GM06990 (cell line): ENCODE measurements at regions not wholly inside any gene's neighbourhood (a gene's known extent, or its start where the extent isn't known, plus 50 kb on each side); places are given as distances from the start of the nearest gene placed in this dataset.

Source experiments
- DNase-seq: peaks from one replicate; pipeline ENCODE4 v3.0.0-alpha.2; 2011; ENCODE audit not compliant: insufficient read length; ENCODE audit errors: extremely low read depth
- H3K27me3 ChIP-seq: replicated peaks from 2 replicates; pipeline ENCODE4 v1.6.0; 2011; ENCODE audit warnings: low read length; ENCODE audit not compliant: control insufficient read depth, insufficient read depth
- H3K36me3 ChIP-seq: 2 replicates; pipeline ENCODE4 v1.5.1; 2011; ENCODE audit warnings: low read length; ENCODE audit not compliant: control insufficient read depth, insufficient read depth
- H3K4me3 ChIP-seq: replicated peaks from 2 replicates; pipeline ENCODE4 v1.5.1; 2011; ENCODE audit warnings: low read depth, mild to moderate bottlenecking, control low read depth, low read length
- CTCF ChIP-seq: IDR thresholded peaks from 2 replicates; pipeline ENCODE4 v1.5.1; 2011; ENCODE audit warnings: low read length, control low read depth, mild to moderate bottlenecking, inconsistent platforms; ENCODE audit not compliant: insufficient read depth, poor library complexity, severe bottlenecking

DNA sequence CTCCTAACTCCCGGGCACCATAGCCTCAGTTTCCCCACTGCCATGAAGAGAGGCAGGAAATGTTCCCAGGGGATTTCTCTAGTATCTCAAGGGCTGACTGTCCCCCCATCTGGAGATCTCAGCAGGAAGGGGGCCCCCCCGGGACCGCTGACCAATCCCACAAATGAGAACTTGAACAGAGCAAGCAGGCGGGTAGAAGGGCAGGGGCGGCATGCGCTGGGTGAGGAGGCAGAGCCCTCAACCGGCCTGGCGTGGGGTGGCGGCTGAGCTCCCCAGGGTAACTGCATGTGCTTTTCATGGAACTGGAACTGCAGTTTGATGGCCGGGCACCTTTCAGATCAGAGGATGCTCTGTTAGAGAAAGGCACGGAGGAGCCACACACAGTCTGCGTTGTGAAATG is 144.5 kb downstream of the CTTN start:
- no peak overlapping the region for H3K4me3 ChIP-seq
- TF ChIP-seq CTCF, result no peak
- no peaks in the 10 kb centered on the region for H3K36me3 ChIP-seq
- DNase-seq, result no peak
- H3K27me3 ChIP-seq, result no peaks in the 10 kb centered on the region; the same call in 1 of the 2 replicates

DNA sequence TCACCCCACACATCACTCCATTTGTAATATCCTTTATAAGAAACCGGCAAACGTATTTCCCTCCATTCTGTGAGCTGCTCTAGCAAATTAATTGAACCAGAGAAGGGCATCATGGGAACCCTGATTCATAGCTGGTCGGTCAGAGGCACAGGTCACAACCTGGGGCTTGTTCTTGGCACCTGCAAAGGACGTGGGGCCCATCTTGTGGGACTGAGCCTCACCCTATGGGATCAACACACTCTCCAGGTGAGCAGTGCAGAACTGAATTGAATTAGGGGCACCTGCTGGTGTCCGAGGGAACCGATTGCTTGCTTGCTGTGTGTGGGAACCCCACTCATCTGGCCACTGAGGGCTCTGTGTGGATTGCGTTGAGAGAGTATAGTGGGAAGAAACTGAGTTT is 145.3 kb downstream of the CTTN start:
- no peaks in the 10 kb centered on the region for H3K36me3 ChIP-seq
- no peak for DNase-seq
- TF ChIP-seq CTCF, result no peak
- no peak overlapping the region for H3K4me3 ChIP-seq
- H3K27me3 ChIP-seq, result no peaks in the 10 kb centered on the region; the same call in 1 of the 2 replicates

- Histone ChIP-seq H3K4me3 (no peak overlapping the region), H3K36me3 (no peaks in the 10 kb centered on the region), H3K27me3 (no peaks in the 10 kb centered on the region; the same call in 1 of the 2 replicates)
- no peak for TF ChIP-seq CTCF
- DNase-seq, result no peak
Observed at GRCh38 chr11:70544067-70544773, 145.9 kb downstream of the CTTN start.

- no peak for DNase-seq
- TF ChIP-seq CTCF, result no peak
Observed at GRCh38 chr11:70544774-70545609, 146.7 kb downstream of the CTTN start.

GRCh38 chr11:70545610-70545912 is 147.2 kb downstream of the CTTN start:
- no peak for TF ChIP-seq CTCF
- H3K4me3 ChIP-seq, result no peak overlapping the region
- DNase-seq, result no peak
- no peaks in the 10 kb centered on the region; the same call in 1 of the 2 replicates for H3K27me3 ChIP-seq
- H3K36me3 ChIP-seq, result no peaks in the 10 kb centered on the region

More at GRCh38 chr11:70544774-70545609, 146.7 kb downstream of the CTTN start:
- H3K36me3 ChIP-seq, result no peaks in the 10 kb centered on the region
- no peaks in the 10 kb centered on the region; the same call in 1 of the 2 replicates for H3K27me3 ChIP-seq
- H3K4me3 ChIP-seq, result no peak overlapping the region
